ENCODE measurements at regions not wholly inside any gene's neighbourhood (a gene's known extent, or its start where the extent isn't known, plus 50 kb on each side); places are given as distances from the start of the nearest gene placed in this dataset.
A peak's percentile ranks its signal among the peaks of the same experiment; 100 is the strongest.

DNA sequence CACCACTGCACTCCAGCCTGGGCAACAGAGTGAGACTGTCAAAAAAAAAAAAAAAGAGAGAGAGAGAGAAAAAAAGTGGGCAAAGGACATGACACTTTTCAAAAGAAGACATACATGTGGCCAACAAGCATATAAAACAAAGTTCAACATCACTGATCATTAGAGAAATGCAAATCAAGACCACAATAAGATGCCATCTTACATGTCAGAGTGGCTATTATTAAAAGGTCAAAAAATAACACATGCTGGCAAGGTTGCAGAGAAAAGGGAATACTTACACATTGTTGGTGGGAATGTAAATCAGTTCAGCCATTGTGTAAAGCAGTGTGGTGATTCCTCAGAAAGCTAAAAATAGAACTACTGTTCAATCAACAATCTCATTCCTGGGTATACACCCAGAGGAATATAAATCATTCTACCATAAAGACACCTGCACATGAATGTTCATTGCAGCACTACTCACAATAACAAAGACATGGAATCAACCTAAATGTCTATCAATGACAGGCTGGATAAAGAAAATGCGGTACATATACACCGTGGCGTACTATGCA lies 94.9 kb upstream of the TRIM2 start:
- no peak for DNase-seq

- DNase-seq, result no peak
Observed at GRCh38 chr4:153110739-153111138, 93.5 kb upstream of the TRIM2 start.

GRCh38 chr4:153111426-153112040 lies 92.7 kb upstream of the TRIM2 start:
- DNase-seq, result no peak

DNA sequence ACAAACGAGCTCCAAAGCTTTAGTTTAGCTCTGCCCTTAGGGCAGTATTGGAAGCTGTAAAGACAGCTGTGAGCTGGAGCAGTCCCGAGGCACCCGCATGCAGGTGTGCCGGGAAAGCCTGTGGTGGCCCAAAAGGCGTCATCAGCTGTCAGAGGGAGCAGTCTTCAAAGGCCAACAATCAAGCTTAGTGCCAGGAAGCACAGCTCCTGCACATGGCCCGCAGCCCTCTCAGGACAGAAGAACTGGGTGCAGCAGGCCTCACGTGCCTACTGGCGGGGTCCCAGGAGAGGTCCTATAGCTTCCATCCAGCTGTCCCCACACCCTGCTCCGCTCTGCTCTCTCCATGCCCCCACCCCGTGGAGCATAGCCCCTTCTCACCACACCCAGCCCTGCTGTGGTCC lies 92.2 kb upstream of the TRIM2 start:
- no peak for DNase-seq

GRCh38 chr4:153113061-153113837 lies 91.0 kb upstream of the TRIM2 start:
- DNase-seq, result no peak

GRCh38 chr4:153113838-153114105 lies 90.5 kb upstream of the TRIM2 start:
- no peak for DNase-seq

GRCh38 chr4:153114771-153115321 lies 89.4 kb upstream of the TRIM2 start:
- no peak for DNase-seq

DNA sequence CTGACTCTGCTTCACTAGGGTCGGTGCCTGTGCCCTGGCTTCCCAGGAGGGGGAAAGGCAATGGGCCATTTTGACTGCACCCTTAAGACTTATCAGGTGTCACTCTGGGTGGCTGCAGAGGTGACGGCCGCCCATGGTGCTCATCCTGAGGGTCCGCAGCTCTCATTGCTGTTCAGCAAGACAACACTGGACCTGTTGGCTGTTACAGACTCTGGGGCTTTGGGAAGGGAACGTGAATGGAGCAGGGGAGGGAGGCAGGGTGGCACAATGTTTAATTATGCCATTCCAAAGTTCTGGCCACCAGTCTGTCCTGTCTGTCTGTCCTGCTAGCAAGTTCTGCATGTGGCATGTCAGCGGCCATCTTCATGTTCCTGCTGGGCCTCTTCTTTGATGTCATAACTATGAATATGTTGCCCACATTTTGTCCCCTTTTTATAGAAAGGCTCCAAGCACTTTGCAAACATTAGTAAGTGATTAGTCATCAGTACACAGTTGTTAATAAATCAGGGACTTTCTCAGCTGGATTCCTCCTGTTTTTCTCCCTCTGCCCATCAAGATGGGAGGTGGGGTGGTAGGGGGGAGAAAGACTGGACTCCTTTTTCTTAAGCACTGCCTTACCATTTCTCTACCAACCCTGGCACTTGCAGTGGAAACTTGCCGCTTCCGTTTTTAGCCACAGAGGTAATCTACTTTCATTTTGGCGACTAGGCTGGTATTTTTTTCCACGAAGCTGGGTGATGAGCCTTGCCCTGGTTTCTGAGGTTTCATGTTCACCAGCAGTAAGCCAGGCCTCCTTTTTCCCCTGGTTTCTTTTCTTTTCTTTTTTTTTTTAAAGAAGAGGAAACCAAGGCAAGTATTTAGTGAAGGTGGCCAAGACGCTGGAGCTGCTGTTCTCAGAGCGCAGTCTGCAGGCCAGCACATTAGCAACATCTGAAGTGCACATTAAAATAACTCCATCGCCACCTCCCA lies 88.6 kb upstream of the TRIM2 start:
- DNase-seq, result no peak

DNA sequence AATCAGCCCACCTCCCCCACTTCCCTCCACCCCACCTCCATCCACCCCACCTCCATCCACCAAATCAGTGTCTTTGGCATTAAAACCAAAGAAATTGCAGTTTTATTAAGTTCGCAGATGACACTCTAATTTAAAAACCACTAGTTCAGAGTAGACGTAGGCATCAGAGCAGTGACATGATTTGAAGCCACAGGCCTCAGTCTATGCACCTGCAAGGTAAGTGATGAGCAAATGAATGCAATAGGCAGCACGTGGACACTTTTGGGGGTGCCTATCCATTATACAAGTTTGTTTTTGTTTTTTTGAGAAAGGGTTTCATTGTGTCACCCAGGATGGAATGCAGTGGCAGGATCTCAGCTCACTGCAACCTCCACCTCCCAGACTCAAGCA lies 88.0 kb upstream of the TRIM2 start:
- no peak for DNase-seq

DNA sequence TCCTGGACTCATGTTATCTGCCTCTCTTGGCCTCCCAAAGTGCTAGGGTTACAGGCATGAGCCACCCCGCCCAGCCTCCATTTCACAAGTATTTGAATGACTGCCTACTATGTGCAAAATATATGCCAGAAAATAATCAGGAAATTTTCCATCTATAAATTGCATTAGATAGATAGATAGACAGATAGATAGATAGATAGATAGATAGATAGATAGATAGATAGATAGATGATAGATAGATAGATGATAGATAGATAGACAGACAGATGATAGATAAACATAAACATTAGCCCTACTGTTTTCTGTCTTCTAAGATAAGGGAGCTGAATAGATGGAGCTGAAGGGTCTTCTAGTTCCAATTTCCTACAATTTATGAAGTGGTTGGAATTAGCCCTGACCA lies 87.4 kb upstream of the TRIM2 start:
- no peak for DNase-seq

DNA sequence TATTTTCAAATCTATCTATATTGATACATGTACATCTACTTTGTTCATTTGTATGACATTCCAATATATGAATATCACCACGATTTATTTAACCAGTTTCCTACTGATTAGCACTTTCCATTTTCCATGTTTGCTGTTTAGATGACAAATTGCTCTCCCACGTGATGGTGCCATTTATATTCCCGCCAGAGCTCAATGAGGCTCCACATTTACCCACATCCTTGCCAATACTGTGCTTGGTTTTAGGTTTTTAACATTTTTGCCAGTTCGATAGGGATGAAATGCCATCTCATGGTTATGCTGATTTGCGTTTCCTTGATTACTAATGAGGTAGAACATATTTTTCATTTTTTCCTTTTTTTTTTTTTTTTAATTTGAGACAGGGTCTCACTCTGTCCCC lies 86.7 kb upstream of the TRIM2 start:
- no peak for DNase-seq

DNA sequence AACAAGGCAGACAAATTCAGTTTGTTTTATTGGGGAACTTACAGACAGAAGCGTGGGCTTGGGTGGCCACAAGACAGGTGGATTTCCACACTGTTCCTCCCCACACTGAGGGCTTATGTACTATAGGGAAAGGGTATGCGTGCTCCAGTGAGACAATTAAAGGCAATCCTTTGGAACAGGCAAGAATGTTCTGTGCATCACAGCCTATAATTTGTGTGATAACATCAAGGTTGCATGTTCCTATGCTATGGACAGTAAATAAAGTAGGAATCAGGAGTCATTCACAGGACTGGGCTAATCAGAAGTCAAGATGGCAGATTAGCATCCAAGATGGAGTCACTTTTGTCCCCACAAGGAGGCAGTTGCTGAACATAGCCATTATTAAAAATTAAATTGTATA lies 84.6 kb upstream of the TRIM2 start:
- no peak for DNase-seq

DNA sequence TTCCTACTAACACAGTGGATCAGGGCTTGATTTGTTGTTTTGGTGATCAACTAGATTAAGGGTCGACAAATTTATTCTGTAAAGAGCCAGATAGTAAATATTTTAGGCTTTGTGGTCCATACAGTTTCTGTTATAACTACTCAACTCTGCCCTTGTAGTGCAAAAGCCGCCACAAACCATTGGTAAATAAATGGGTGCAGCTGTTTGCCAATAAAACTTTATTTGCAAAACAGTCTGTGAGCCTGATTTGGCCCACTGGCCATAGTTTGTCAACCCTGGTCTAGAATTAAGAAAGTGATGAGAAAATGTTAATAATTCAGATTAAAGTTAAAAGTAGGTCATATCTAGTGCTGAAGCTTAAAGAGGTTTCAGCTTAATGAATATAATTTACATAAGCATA lies 84.0 kb upstream of the TRIM2 start:
- DNase-seq, result no peak

GRCh38 chr4:153122855-153123254 lies 81.4 kb upstream of the TRIM2 start:
- peak; percentile 9 for DNase-seq

DNA sequence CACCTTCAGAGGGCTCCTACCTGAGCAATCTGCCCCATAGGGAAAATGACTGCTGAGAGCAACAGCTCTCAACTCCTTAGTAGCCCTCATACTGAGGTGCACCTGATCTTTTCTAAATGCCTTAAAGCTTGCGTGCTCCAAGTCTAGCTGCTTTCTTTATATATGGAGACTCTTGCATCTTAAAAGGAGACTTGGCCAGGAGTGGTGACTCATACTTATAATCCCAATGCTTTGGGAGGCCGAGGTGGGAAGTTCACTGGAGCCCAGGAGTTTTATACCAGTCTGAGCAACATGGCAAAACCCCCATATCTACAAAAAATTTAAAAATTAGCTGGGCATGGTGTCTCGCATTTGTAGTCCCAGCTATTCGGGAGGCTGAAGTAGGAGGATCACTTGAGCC lies 78.1 kb upstream of the TRIM2 start:
- no peak for DNase-seq

DNA sequence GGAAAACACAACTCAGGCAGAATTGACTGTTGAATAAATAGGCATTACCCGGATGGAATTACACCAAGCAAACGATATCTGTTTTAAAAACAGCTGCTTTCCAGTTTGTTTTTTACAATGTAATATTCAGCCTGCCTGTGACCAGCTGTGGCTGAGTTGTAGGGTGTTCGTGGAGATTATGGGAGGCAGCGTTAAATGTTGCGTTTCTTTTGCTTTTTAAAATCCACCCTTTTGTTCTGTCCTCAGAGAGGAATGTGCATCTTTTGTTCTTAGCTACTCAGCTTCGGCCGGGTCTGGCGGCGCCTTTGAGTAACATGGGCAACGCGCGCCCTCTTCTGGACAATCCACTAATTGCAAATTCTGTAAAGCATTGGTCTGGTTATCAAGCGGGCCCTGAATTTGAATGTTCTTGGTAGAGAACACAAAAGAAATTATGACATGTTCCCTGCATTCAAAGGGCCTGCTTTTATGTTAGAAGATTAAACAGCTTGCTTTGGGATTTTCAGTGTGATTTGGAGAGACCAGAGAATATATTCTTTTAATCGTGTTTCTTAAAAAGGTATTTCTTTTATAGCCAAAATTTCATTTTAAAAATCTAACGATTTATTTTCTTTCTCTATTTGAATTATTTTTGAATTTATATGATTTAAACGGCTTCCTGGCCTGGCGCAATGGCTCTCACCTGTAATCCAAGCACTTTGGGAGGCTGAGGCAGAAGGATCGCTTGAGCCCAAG lies 76.3 kb upstream of the TRIM2 start:
- DNase-seq, result peak; percentile 94

GRCh38 chr4:153131596-153131995 lies 72.6 kb upstream of the TRIM2 start:
- no peak for DNase-seq

- no peak for DNase-seq
Observed at GRCh38 chr4:153137159-153137558, 67.1 kb upstream of the TRIM2 start.

- DNase-seq, result no peak
Observed at GRCh38 chr4:153137677-153138630, 66.3 kb upstream of the TRIM2 start.

- DNase-seq, result no peak
Observed at GRCh38 chr4:153138736-153139135, 65.5 kb upstream of the TRIM2 start.

- DNase-seq, result no peak
Observed at GRCh38 chr4:153140294-153140693, 63.9 kb upstream of the TRIM2 start.
